Middle frontal gyrus (tissue), 1 donor: ENCODE measurements at regions not wholly inside any gene's neighbourhood (a gene's known extent, or its start where the extent isn't known, plus 50 kb on each side); places are given as distances from the start of the nearest gene placed in this dataset.
"Not testable (repeated sequence)": the region's sequence is repeated elsewhere in the genome, so short reads cannot be mapped to it uniquely, and the experiment has no call there.

Experiments
- DNase-seq: peaks from one replicate; pipeline ENCODE4 v3.0.0-alpha.2; 2015; ENCODE audit warnings: low spot score; ENCODE audit errors: extremely low spot score

GRCh38 chr14:39500253-39500652 lies 68.0 kb upstream of the FBXO33 start:
- no peak for DNase-seq

- DNase-seq, result no peak
These were observed 67.3 kb upstream of the FBXO33 start for GRCh38 chr14:39499514-39499913.

GRCh38 chr14:39497677-39498076 lies 65.4 kb upstream of the FBXO33 start:
- DNase-seq, result not testable (repeated sequence)

- DNase-seq, result no peak
These were observed 60.0 kb upstream of the FBXO33 start for GRCh38 chr14:39492267-39492666.

- peak; percentile 27 for DNase-seq
These were observed 58.9 kb upstream of the FBXO33 start for GRCh38 chr14:39491134-39491571.

GRCh38 chr14:39488600-39488999 lies 56.4 kb upstream of the FBXO33 start:
- DNase-seq, result peak; percentile 33

- no peak for DNase-seq
These were observed 51.4 kb upstream of the FBXO33 start for GRCh38 chr14:39483682-39484081.
